H54 (cell line): ENCODE measurements at regions not wholly inside any gene's neighbourhood (a gene's known extent, or its start where the extent isn't known, plus 50 kb on each side); places are given as distances from the start of the nearest gene placed in this dataset.

ENCODE experiments used
- DNase-seq: peaks from one replicate; pipeline ENCODE4 v3.0.0; 2011; ENCODE audit warnings: low spot score, mixed read lengths; ENCODE audit not compliant: insufficient read length
- FAIRE-seq: peaks from 3 replicates; lab custom pipeline; 2011; peaks lifted over from hg19 to GRCh38; lab: Jason Lieb, UNC
- POLR2A ChIP-seq: IDR thresholded peaks from 2 replicates; pipeline ENCODE4 v1.6.1; 2011; ENCODE audit warnings: low read depth, mild to moderate bottlenecking, low read length

DNA sequence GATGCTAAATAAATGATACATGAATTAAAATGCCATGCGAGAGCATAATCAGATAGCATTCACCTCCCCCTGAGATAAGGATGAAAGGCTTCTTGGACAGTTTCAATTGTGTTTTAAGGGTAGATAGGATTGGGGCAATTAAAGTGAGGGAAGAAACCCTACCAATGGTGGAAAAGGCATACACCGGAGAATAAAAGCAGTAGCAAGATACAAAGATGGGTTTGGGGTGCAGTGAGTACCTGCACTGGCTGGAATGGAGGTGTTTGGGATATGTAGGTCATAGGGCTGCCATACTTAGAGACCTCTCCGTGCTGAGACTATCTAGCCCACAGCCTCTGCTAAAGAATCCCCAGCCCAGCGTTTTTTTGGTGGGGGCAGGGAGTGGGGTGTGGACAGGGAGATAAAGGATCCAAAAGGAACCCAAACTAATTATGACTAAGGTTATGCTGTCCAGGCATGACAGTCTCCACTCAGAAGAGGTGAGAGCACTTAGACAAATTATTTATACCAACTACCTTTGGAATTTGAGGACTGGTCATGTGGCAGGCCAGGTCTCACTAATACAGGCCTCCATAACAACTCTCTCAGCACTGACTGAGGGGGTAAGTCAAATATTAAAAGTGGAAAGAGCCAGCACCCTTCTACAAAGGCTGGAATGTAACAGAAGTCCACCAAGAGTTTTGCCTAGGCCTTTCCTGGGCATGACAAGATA lies 280.8 kb downstream of the ADGB start:
- no peak for TF ChIP-seq POLR2A
- FAIRE-seq (no peak), DNase-seq (no peak)

DNA sequence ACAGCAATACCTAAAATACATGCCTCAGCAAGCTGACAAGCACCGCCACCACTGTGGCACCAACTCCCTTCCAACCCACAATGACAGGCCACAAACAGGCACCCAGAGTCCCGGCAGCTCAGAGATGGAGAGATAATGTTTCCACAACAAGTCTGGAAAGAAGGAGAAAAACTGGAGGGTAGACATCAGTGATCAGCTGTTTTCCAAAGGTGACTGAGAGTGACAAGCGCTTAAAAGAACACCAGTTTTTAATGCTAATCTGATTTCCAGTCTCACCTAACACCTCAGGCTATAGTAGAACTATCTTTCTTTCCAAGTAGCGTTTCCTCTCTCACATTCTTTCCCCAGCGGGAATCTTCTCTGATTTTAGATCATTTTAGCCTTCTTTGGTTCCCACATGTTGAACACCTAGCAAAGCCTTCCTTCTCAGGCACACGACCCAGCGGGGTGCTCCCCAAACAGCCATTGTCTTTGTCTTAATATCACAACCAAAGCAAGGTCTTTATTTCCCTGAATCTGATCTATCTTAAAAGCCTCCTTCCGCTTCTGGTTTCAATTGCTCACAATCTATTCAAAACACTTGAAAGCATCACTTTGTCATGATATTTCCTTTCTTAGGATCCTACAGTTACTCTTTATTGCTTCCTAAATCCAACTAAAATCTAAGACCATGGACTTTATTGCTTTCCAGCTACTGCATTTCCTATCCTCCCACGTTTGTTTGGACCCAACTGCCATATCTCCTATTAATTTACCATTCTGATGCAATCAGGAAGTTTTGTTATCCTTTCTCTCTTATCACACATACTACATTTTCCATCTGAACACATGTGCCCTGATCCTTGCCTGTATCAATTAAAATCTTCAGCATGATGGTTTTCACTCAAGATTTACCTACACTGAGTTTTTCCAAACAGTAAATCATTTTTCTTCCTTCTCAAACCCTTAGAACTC lies 282.7 kb downstream of the ADGB start:
- no peak for DNase-seq

DNA sequence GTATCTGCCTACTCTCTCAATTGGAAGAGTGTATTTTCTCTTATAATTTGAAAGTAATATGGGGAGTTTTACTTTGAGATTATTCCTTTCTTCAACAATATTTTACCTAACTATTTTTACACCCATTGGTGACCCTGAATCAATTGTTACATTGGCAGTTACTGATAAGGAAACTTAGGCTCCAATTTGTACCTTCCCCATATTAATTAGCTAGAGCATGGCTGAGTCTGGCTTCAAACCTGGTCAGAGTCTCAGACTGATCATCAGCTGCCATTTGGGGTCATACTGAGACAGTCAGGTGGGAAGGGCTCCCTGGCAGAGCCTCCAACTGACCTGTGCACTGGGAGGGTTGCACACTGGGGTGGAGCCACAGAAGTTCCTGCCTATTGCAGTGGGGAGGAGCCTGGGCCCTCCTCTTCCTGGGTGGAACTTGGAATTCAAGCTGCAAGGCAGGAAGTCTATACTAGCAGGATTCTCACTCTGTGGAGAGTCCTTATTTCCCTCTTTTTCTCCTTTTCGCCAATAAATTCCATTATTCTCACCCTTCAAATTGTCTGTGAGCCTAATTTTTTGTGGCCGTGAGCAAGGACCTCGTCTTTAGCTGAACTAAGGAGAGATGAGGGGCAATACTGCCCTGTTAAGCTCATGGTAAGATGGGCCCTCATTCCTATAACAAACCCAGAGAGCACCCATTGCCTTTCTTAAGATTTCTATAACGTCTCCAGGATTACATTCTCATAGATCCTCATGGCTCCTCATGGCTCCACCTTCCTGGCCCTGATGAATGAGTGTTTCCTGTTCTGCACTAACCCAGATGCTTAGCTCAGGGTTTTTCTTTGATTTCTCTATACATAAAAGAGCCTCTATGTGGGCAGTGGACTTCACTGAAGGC lies 285.1 kb downstream of the ADGB start:
- TF ChIP-seq POLR2A = no peak
- FAIRE-seq (no peak), DNase-seq (no peak)

More for the DNA sequence above, 282.7 kb downstream of the ADGB start:
- no peak for FAIRE-seq
- no peak for TF ChIP-seq POLR2A

DNA sequence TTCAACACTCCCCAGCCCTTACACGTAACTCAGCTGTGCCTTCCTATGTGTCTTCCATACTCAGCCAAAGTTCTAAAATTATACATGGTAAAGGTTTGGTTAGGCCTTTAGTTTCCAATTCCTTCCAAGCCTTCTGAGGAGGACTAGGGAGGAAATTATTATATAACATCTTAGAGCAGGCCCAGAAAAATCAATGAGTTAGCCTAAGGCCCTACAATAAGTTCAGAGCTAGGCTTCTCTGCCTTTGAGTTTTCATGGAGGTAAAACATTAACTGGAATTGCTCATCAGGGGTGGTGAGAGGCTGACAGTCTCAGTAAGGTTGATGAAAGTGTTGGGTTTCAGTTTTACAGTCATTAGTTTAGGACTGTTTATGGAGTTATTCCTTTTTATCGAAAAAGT lies 286.0 kb downstream of the ADGB start:
- DNase-seq = no peak
- TF ChIP-seq POLR2A = no peak
- no peak for FAIRE-seq

DNA sequence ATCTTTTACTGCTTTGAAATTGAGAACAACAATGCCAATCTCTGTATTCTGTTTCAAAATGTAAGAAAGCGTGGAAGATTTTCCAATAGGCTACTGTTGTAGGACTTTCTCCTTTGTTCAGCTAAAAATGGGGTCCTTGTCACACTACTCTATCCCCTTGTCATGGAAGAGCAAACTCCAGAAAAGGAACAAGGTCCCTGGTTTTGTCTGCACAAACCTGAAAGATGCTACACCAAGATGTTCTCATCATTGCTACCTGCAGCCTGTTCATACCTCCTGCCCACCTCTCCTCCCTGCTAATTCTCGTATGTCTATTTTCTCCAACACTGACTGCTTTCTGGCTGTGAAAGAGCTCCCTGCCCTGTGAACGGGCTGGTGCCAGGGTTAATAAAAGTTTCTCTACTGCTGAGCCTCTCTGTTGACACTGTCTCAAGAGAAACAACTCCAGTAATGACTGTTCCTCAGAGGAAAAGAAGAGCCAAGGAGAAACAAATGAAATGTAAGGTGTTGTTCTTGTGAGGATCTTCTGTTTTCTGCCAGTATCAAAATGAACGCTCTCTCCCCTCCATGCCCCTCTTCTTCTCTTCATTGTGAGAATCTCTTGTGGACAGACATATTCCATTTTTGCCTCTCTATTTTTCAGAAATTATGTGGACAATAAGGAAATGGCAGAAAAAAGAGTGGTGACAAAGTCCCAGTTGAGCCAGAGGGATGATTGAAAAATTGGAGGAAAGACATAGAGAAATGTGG lies 287.1 kb downstream of the ADGB start:
- no peak for FAIRE-seq
- no peak for TF ChIP-seq POLR2A
- no peak for DNase-seq

DNA sequence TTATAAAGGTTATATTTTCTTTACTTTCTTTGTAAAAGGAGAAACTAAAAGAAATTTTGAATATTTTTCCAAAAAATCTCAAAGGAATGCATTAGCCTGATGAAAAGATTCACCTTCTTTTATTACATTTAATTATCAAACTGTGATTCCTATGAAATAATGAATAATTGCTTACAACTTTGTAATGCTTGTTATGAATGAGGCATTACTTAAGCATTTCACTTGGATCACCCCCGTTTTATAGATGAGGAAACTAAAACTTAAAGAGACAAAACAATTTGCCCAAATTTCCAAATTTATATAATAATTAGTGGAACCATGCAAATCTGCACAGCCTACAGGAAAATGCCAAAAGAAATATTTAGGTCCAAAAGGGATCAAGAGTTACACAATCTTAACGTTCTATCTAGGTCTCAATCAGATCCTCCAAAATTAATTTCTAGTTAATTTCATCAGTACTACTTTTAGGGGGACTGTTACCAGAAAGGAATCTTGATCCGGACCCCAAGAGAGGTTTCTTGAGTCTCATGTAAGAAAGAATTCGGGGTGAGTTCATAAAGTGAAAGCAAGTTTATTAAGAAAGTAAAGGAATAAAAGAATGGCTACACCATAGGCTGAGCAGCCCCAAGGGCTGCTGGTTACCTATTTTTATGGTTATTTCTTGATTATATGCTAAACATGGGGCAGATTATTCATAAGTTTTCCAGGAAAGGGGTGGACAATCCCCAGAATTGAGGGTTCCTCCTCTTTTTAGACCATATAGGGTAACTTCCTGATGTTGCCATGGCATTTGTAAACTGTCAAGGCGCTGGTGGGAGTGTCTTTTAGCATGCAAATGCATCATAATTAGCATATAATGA lies 288.0 kb downstream of the ADGB start:
- FAIRE-seq (no peak), DNase-seq (no peak)
- no peak for TF ChIP-seq POLR2A

DNA sequence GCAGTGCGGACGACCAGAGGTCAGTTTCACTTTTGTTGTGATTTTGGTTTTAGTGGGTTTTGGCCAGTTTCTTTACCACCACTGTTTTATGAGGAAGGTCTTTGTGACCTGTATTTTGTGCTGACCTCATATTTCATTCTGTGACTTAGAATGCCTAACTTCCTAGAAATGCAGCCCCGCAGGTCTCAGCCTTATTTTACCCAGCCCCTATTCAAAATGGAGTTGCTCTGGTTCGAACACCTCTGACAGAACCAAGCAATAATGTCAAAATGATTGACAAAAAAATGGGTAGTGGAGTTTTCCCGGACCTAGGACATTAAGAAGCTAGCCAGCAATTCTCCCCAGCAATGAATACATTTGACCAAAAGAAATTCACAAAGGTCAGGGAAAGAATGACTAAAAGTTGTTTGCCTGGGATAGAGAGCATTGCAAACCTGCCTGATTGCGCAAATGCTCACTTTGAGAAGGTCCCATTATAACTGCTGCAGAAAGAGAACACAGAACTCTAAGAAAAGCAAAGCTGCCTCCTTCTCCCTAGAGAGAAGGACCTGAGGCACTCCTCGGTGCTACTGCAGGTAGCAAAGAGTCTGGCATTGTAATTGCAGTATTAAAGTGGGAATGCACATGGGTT lies 288.8 kb downstream of the ADGB start:
- no peak for TF ChIP-seq POLR2A
- FAIRE-seq (no peak), DNase-seq (no peak)

DNA sequence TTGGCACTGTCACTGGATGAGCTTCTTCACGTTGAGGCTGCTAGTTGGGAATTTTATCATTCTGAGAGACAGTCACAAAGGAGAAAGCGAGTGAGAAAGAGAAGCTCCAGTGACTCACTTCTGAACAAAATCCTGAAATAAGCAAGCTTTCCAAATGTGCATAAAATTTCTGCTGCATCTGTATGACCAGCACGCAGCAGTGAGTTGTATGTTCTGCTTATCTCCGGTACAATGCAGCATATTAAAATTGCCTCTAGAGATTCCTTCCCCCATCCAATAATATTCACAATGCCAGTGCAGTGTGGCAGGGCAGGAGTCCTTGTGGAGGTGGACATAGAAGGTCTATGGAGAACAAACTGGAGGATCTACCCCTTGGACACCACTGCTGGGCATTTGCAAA lies 290.5 kb downstream of the ADGB start:
- DNase-seq (no peak), FAIRE-seq (no peak)
- no peak for TF ChIP-seq POLR2A

DNA sequence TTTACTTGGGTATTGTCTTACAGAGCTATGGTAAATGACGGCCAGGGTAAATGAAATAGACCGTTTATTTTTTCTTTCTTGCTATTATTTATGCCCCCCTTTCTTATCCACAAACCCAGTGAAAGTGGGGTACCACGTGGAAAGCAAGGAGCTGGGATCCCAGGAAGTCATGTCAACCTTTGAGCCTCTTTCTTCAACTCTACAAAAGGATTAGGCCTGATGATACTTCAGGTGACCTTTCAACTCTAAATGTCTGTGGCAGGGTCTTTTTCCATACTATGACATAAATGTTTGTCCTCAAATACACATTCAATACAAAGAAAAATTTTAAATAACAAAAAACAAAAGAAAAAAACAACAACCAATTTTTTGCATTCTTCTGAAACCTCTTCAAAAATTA lies 291.4 kb downstream of the ADGB start:
- TF ChIP-seq POLR2A = no peak

DNA sequence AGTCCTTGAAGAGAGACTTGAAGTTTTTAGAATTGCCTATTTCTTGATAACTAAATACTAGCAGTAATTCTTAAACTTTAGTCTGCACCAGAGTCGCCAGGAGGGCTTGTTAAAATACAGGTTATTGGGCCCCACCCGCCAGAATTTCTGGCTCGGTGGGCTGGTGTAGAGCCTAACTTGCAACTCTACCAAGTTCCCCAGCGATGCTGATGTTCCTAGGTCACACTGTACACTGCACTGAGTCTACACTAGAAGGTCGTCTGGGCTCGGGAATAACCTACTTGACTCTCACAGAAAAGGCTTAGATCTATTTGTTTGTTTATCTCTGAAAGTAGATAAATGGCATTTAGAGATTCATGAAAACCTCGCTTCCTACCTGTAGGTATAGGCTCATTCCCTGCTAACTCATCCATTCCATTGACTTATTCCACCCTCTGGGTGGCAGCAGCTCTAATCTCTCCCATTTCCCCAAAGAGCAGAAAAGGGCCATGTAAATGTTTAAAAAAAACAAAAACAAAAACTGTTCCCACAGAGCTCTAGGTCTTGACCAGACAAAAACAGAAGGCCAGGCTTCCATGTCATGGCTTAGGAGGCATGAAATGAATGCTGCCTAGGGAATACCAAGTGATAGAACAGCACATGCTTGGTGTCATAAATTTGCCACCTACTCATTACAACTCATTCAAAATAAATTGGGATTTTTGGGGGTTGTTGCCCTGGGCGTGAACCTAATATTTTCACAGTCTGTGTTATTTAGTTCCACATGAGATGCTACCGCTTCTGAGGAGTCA lies 292.1 kb downstream of the ADGB start:
- FAIRE-seq (no peak), DNase-seq (no peak)
- no peak for TF ChIP-seq POLR2A

More for the DNA sequence above, 291.4 kb downstream of the ADGB start:
- FAIRE-seq (no peak), DNase-seq (no peak)

DNA sequence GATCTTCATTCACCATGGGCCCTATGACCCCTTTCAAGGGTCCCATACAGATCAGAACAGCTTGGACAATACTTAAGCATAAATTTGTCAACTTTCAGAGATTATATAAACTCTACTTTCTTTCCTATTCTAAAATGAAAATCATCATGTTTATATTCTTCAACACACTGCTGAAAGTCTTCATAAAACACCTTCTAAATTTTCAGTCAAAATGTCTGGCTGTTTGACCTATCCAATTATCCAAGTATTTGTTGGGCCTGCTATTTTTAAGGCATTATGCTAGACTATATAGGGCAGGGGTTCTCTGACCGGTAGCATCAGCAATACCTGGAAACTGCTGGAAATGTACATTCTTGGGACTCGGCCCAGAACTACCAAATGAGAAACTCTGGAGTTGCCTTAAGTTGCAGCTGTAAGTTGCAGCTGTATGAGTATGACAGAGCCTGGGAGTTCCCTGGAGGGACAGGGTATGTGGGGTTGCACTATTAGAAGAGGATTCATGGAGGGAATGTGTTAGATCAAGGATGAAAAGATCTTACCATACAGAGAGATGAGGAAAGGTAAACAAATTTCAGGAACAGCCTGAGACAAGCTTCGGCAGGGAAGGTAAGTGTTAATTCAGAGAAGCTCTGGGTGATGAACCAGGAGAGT lies 293.0 kb downstream of the ADGB start:
- TF ChIP-seq POLR2A = no peak
- no peak for DNase-seq
- FAIRE-seq = no peak
